Testis (tissue), 2 donors: ENCODE measurements at regions not wholly inside any gene's neighbourhood (a gene's known extent, or its start where the extent isn't known, plus 50 kb on each side); places are given as distances from the start of the nearest gene placed in this dataset.

Experiments
- POLR2A ChIP-seq: fragments of 450-650 bp; IDR thresholded peaks from one replicate; pipeline ENCODE4 v1.6.1; 2017; ENCODE audit warnings: antibody characterized with exemption, mild to moderate bottlenecking, moderate library complexity
- TF ChIP-seq, protein P1 (sequence below), 3 experiments: fragments of 450-650 bp in 2 of 3; fragments of 200-600 bp in 1 of 3; sonication (generic) in 1 of 3; IDR thresholded peaks; one replicate each; pipeline ENCODE4 v1.5.1; 2016 to 2019; ENCODE audit warnings: antibody characterized with exemption in 3 of 3, mild to moderate bottlenecking in 2 of 3, moderate library complexity in 1 of 3

DNA sequence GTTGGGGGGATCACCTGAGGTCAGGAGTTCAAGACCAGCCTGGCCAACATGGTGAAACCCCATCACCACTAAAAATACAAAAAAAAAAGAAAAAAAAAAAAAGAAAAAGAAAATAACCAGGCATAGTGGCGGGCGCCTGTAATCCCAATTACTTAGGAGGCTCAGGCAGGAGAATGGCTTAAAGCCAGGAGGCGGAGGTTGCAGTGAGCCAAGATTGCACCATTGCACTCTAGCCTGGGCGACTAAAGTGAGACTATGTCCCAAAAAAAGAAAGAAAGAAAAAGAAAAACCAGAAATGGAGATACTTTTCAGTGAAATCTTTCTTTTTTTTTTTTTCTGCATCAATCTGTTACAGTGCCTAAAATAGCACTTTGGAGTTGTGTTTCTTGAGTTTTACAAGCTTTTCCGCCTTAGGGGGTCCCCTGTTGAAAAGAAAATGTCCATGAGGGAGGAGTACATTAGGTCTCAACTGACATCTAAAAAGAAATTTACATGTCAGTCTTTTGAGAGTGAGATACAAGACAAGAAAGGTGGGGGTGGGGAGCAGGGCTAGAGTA, 82.9 kb upstream of the VASH1 start:
- TF ChIP-seq, protein P1, sequence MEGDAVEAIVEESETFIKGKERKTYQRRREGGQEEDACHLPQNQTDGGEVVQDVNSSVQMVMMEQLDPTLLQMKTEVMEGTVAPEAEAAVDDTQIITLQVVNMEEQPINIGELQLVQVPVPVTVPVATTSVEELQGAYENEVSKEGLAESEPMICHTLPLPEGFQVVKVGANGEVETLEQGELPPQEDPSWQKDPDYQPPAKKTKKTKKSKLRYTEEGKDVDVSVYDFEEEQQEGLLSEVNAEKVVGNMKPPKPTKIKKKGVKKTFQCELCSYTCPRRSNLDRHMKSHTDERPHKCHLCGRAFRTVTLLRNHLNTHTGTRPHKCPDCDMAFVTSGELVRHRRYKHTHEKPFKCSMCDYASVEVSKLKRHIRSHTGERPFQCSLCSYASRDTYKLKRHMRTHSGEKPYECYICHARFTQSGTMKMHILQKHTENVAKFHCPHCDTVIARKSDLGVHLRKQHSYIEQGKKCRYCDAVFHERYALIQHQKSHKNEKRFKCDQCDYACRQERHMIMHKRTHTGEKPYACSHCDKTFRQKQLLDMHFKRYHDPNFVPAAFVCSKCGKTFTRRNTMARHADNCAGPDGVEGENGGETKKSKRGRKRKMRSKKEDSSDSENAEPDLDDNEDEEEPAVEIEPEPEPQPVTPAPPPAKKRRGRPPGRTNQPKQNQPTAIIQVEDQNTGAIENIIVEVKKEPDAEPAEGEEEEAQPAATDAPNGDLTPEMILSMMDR (IDR thresholded peaks at IDR 0.05): no peak
- no peak for TF ChIP-seq POLR2A
